ENCODE measurements at regions not wholly inside any gene's neighbourhood (a gene's known extent, or its start where the extent isn't known, plus 50 kb on each side); places are given as distances from the start of the nearest gene placed in this dataset.

- TF ChIP-seq, protein P1, sequence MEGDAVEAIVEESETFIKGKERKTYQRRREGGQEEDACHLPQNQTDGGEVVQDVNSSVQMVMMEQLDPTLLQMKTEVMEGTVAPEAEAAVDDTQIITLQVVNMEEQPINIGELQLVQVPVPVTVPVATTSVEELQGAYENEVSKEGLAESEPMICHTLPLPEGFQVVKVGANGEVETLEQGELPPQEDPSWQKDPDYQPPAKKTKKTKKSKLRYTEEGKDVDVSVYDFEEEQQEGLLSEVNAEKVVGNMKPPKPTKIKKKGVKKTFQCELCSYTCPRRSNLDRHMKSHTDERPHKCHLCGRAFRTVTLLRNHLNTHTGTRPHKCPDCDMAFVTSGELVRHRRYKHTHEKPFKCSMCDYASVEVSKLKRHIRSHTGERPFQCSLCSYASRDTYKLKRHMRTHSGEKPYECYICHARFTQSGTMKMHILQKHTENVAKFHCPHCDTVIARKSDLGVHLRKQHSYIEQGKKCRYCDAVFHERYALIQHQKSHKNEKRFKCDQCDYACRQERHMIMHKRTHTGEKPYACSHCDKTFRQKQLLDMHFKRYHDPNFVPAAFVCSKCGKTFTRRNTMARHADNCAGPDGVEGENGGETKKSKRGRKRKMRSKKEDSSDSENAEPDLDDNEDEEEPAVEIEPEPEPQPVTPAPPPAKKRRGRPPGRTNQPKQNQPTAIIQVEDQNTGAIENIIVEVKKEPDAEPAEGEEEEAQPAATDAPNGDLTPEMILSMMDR (IDR thresholded peaks at IDR 0.05) = no peak
- TF ChIP-seq POLR2A (IDR thresholded peaks at IDR 0.05) = no peak
These were observed 332.2 kb downstream of the ALG10 start for GRCh38 chr12:34354239-34355200.

Measured in thyroid gland (tissue), 4 donors.